Keratinocyte (primary cell): ENCODE measurements at regions not wholly inside any gene's neighbourhood (a gene's known extent, or its start where the extent isn't known, plus 50 kb on each side); places are given as distances from the start of the nearest gene placed in this dataset.

Experiments
- EZH2 ChIP-seq: IDR thresholded peaks from one replicate; pipeline ENCODE4 v1.6.1; 2012; ENCODE audit warnings: inconsistent platforms, mild to moderate bottlenecking, low read length, moderate library complexity
- TF ChIP-seq, protein P1 (sequence below), 3 experiments: IDR thresholded peaks in 1 of 3; conservative IDR thresholded peaks in 1 of 3; optimal IDR thresholded peaks in 1 of 3; 2 replicates in 2 of 3; 3 replicates in 1 of 3; pipeline versions ENCODE3 to v1.5.1; 2011; ENCODE audit warnings: low read length in 3 of 3, mild to moderate bottlenecking in 3 of 3, moderate library complexity in 2 of 3, control low read depth in 1 of 3, inconsistent platforms in 1 of 3; ENCODE audit not compliant: insufficient read depth in 2 of 3; ENCODE audit errors: extremely low read depth in 1 of 3

- TF ChIP-seq, protein P1, sequence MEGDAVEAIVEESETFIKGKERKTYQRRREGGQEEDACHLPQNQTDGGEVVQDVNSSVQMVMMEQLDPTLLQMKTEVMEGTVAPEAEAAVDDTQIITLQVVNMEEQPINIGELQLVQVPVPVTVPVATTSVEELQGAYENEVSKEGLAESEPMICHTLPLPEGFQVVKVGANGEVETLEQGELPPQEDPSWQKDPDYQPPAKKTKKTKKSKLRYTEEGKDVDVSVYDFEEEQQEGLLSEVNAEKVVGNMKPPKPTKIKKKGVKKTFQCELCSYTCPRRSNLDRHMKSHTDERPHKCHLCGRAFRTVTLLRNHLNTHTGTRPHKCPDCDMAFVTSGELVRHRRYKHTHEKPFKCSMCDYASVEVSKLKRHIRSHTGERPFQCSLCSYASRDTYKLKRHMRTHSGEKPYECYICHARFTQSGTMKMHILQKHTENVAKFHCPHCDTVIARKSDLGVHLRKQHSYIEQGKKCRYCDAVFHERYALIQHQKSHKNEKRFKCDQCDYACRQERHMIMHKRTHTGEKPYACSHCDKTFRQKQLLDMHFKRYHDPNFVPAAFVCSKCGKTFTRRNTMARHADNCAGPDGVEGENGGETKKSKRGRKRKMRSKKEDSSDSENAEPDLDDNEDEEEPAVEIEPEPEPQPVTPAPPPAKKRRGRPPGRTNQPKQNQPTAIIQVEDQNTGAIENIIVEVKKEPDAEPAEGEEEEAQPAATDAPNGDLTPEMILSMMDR (optimal IDR thresholded peaks at IDR 0.05 in 1 of 3, IDR thresholded peaks at IDR 0.05 in 1 of 3, conservative IDR thresholded peaks at IDR 0.05 in 1 of 3; ENCODE audit: extremely low read depth in 1 of 3, insufficient read depth in 2 of 3, low read length in 3 of 3), result no peak
- no peak for TF ChIP-seq EZH2
Observed at GRCh38 chr10:113292743-113293142, 260.1 kb upstream of the HABP2 start.
